CD4-positive, alpha-beta T cell treated with Interleukin-6 for 4 hours (primary cell): ENCODE measurements at regions not wholly inside any gene's neighbourhood (a gene's known extent, or its start where the extent isn't known, plus 50 kb on each side); places are given as distances from the start of the nearest gene placed in this dataset.

ENCODE experiments used
- DNase-seq: peaks from one replicate; pipeline ENCODE4 v3.0.0-alpha.2; 2020; ENCODE audit warnings: mixed read lengths

GRCh38 chr21:36636439-36636838 is 62.5 kb upstream of the SIM2 start:
- no peak for DNase-seq

GRCh38 chr21:36639769-36640168 is 59.1 kb upstream of the SIM2 start:
- DNase-seq: no peak

- DNase-seq: no peak
These were observed 58.7 kb upstream of the SIM2 start for GRCh38 chr21:36640174-36640720.

- no peak for DNase-seq
These were observed 58.1 kb upstream of the SIM2 start for GRCh38 chr21:36640721-36641244.

GRCh38 chr21:36641346-36641745 is 57.6 kb upstream of the SIM2 start:
- DNase-seq: no peak

- no peak for DNase-seq
These were observed 57.0 kb upstream of the SIM2 start for GRCh38 chr21:36641886-36642285.

GRCh38 chr21:36642777-36643176 is 56.1 kb upstream of the SIM2 start:
- no peak for DNase-seq

GRCh38 chr21:36643374-36644250 is 55.3 kb upstream of the SIM2 start:
- no peak for DNase-seq

- no peak for DNase-seq
These were observed 52.9 kb upstream of the SIM2 start for GRCh38 chr21:36646011-36646410.

- no peak for DNase-seq
These were observed 52.3 kb upstream of the SIM2 start for GRCh38 chr21:36646645-36647044.

- no peak for DNase-seq
These were observed 51.4 kb upstream of the SIM2 start for GRCh38 chr21:36647279-36648093.
